ENCODE measurements at regions not wholly inside any gene's neighbourhood (a gene's known extent, or its start where the extent isn't known, plus 50 kb on each side); places are given as distances from the start of the nearest gene placed in this dataset.

- Histone ChIP-seq H3K4me1 (ENCODE audit: insufficient read depth, low read length) (no peaks in the 10 kb centered on the region), H3K79me2 (ENCODE audit: insufficient read depth, low read length) (no peaks in the 10 kb centered on the region), H3K4me3 (ENCODE audit: insufficient read depth, low read length) (no peak overlapping the region), H4K20me1 (ENCODE audit: insufficient read depth, low read length) (no peaks in the 10 kb centered on the region), H2AFZ (ENCODE audit: low read length) (no peak overlapping the region), H3K9me3 (ENCODE audit: low read depth, low read length) (no peaks in the 10 kb centered on the region), H3K4me2 (ENCODE audit: insufficient read depth, low read length) (no peak overlapping the region), H3K36me3 (ENCODE audit: insufficient read depth, low read length) (no peaks in the 10 kb centered on the region), H3K27ac (ENCODE audit: low read depth, low read length) (no peak overlapping the region), H3K27me3 (ENCODE audit: insufficient read depth, low read length) (no peaks in the 10 kb centered on the region)
- no peak for DNase-seq (ENCODE audit: insufficient read length, low spot score, missing footprints)
- TF ChIP-seq CTCF (IDR thresholded peaks at IDR 0.05; ENCODE audit: extremely low read depth, low read depth, low read length) = no peak
Observed at GRCh38 chr7:152905949-152906348, 146.4 kb downstream of the ACTR3B start.

GRCh38 chr7:152907042-152907761 lies 147.7 kb downstream of the ACTR3B start:
- Histone ChIP-seq H3K27me3 (ENCODE audit: insufficient read depth, low read length) (no peaks in the 10 kb centered on the region), H4K20me1 (ENCODE audit: insufficient read depth, low read length) (no peaks in the 10 kb centered on the region), H3K4me3 (ENCODE audit: insufficient read depth, low read length) (no peak overlapping the region), H3K27ac (ENCODE audit: low read depth, low read length) (no peak overlapping the region), H3K36me3 (ENCODE audit: insufficient read depth, low read length) (no peaks in the 10 kb centered on the region), H2AFZ (ENCODE audit: low read length) (no peak overlapping the region), H3K9me3 (ENCODE audit: low read depth, low read length) (no peaks in the 10 kb centered on the region), H3K4me1 (ENCODE audit: insufficient read depth, low read length) (no peaks in the 10 kb centered on the region), H3K4me2 (ENCODE audit: insufficient read depth, low read length) (no peak overlapping the region), H3K79me2 (ENCODE audit: insufficient read depth, low read length) (no peaks in the 10 kb centered on the region)
- no peak for DNase-seq (ENCODE audit: insufficient read length, low spot score, missing footprints)
- TF ChIP-seq CTCF (IDR thresholded peaks at IDR 0.05; ENCODE audit: extremely low read depth, low read depth, low read length) = no peak

GRCh38 chr7:152909280-152909679 lies 149.7 kb downstream of the ACTR3B start:
- Histone ChIP-seq H3K27ac (ENCODE audit: low read depth, low read length) (no peak overlapping the region), H3K9me3 (ENCODE audit: low read depth, low read length) (no peaks in the 10 kb centered on the region), H3K4me2 (ENCODE audit: insufficient read depth, low read length) (no peak overlapping the region), H3K36me3 (ENCODE audit: insufficient read depth, low read length) (no peaks in the 10 kb centered on the region), H3K4me1 (ENCODE audit: insufficient read depth, low read length) (no peaks in the 10 kb centered on the region), H2AFZ (ENCODE audit: low read length) (no peak overlapping the region), H3K79me2 (ENCODE audit: insufficient read depth, low read length) (no peaks in the 10 kb centered on the region), H4K20me1 (ENCODE audit: insufficient read depth, low read length) (no peaks in the 10 kb centered on the region), H3K4me3 (ENCODE audit: insufficient read depth, low read length) (no peak overlapping the region), H3K27me3 (ENCODE audit: insufficient read depth, low read length) (no peaks in the 10 kb centered on the region)
- no peak for TF ChIP-seq CTCF (IDR thresholded peaks at IDR 0.05; ENCODE audit: extremely low read depth, low read depth, low read length)
- no peak for DNase-seq (ENCODE audit: insufficient read length, low spot score, missing footprints)

- no peak overlapping the region for H2AFZ ChIP-seq (ENCODE audit: low read length)
- no peaks in the 10 kb centered on the region for H4K20me1 ChIP-seq (ENCODE audit: insufficient read depth, low read length)
- no peak overlapping the region for H3K4me2 ChIP-seq (ENCODE audit: insufficient read depth, low read length)
- no peaks in the 10 kb centered on the region for H3K36me3 ChIP-seq (ENCODE audit: insufficient read depth, low read length)
- H3K4me3 ChIP-seq (ENCODE audit: insufficient read depth, low read length) = no peak overlapping the region
- H3K79me2 ChIP-seq (ENCODE audit: insufficient read depth, low read length) = no peaks in the 10 kb centered on the region
- DNase-seq (ENCODE audit: insufficient read length, low spot score, missing footprints) = no peak
- TF ChIP-seq CTCF (IDR thresholded peaks at IDR 0.05; ENCODE audit: extremely low read depth, low read depth, low read length) = no peak
- no peaks in the 10 kb centered on the region for H3K9me3 ChIP-seq (ENCODE audit: low read depth, low read length)
- H3K27ac ChIP-seq (ENCODE audit: low read depth, low read length) = no peak overlapping the region
- H3K4me1 ChIP-seq (ENCODE audit: insufficient read depth, low read length) = no peaks in the 10 kb centered on the region
- no peaks in the 10 kb centered on the region for H3K27me3 ChIP-seq (ENCODE audit: insufficient read depth, low read length)
Observed at GRCh38 chr7:152909683-152910544, 150.4 kb downstream of the ACTR3B start.

Measured in osteoblast (primary cell).